ENCODE measurements at regions not wholly inside any gene's neighbourhood (a gene's known extent, or its start where the extent isn't known, plus 50 kb on each side); places are given as distances from the start of the nearest gene placed in this dataset.

GRCh38 chr2:192298664-192299063 lies 103.9 kb upstream of the TMEFF2 start:
- Histone ChIP-seq H3K36me3 (ENCODE audit: insufficient read depth, low read length) (no peaks in the 10 kb centered on the region), H3K4me2 (ENCODE audit: low read depth, low read length, poor library complexity, severe bottlenecking) (no peak overlapping the region), H3K27me3 (ENCODE audit: insufficient read depth, low read length, poor library complexity, severe bottlenecking) (no peaks in the 10 kb centered on the region), H3K79me2 (ENCODE audit: insufficient read depth, low read length) (no peaks in the 10 kb centered on the region), H2AFZ (ENCODE audit: low read length) (no peak overlapping the region), H4K20me1 (ENCODE audit: insufficient read depth, low read length, poor library complexity, severe bottlenecking) (no peaks in the 10 kb centered on the region), H3K4me3 (ENCODE audit: low read length, poor library complexity, severe bottlenecking) (no peak overlapping the region), H3K9ac (ENCODE audit: low read depth, low read length, poor library complexity, severe bottlenecking) (no peak overlapping the region), H3K9me3 (ENCODE audit: insufficient read depth, low read depth, low read length) (no peaks in the 10 kb centered on the region), H3F3A (ENCODE audit: low read depth) (no peaks in the 10 kb centered on the region), H3K4me1 (ENCODE audit: insufficient read depth, low read length, poor library complexity, severe bottlenecking) (no peaks in the 10 kb centered on the region), H3K9me2 (replicated peaks; ENCODE audit: low read depth, low read length) (no peaks in the 10 kb centered on the region)
- no peak for TF ChIP-seq EZH2phosphoT487 (IDR thresholded peaks at IDR 0.05; ENCODE audit: borderline replicate concordance)

DNA sequence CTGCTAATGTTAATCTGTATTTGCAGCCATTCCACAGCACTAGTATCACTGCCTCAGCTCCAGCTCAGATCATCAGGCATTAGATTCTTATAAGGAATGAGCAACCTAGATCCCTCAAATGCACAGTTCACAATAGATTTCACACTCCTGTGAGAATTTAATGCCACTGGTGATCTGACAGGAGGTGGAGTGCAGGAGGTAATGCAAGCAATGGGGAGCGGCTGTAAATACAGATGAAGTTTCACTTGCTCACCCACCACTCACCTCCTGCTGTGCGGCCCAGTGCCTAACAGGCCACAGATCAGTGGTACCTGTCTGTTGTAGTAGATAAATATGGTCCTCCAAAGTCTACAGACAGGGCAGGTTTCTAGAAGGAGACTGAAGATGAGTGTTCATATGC lies 97.7 kb upstream of the TMEFF2 start:
- H2AFZ ChIP-seq (ENCODE audit: low read length) = no peak overlapping the region
- no peaks in the 10 kb centered on the region for H3K27me3 ChIP-seq (ENCODE audit: insufficient read depth, low read length, poor library complexity, severe bottlenecking)
- no peaks in the 10 kb centered on the region for H3K36me3 ChIP-seq (ENCODE audit: insufficient read depth, low read length)
- no peaks in the 10 kb centered on the region for H3K9me2 ChIP-seq (replicated peaks; ENCODE audit: low read depth, low read length)
- H4K20me1 ChIP-seq (ENCODE audit: insufficient read depth, low read length, poor library complexity, severe bottlenecking) = no peaks in the 10 kb centered on the region
- no peaks in the 10 kb centered on the region for H3F3A ChIP-seq (ENCODE audit: low read depth)
- no peaks in the 10 kb centered on the region for H3K4me1 ChIP-seq (ENCODE audit: insufficient read depth, low read length, poor library complexity, severe bottlenecking)
- H3K79me2 ChIP-seq (ENCODE audit: insufficient read depth, low read length) = no peaks in the 10 kb centered on the region
- TF ChIP-seq, protein P1, sequence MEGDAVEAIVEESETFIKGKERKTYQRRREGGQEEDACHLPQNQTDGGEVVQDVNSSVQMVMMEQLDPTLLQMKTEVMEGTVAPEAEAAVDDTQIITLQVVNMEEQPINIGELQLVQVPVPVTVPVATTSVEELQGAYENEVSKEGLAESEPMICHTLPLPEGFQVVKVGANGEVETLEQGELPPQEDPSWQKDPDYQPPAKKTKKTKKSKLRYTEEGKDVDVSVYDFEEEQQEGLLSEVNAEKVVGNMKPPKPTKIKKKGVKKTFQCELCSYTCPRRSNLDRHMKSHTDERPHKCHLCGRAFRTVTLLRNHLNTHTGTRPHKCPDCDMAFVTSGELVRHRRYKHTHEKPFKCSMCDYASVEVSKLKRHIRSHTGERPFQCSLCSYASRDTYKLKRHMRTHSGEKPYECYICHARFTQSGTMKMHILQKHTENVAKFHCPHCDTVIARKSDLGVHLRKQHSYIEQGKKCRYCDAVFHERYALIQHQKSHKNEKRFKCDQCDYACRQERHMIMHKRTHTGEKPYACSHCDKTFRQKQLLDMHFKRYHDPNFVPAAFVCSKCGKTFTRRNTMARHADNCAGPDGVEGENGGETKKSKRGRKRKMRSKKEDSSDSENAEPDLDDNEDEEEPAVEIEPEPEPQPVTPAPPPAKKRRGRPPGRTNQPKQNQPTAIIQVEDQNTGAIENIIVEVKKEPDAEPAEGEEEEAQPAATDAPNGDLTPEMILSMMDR (conservative IDR thresholded peaks at IDR 0.05; ENCODE audit: low read length) = no peak
- no peak for TF ChIP-seq EZH2phosphoT487 (IDR thresholded peaks at IDR 0.05; ENCODE audit: borderline replicate concordance)
- H3K4me3 ChIP-seq (ENCODE audit: low read length, poor library complexity, severe bottlenecking) = no peak overlapping the region
- H3K9ac ChIP-seq (ENCODE audit: low read depth, low read length, poor library complexity, severe bottlenecking) = no peak overlapping the region
- no peaks in the 10 kb centered on the region for H3K9me3 ChIP-seq (ENCODE audit: insufficient read depth, low read depth, low read length)
- H3K4me2 ChIP-seq (ENCODE audit: low read depth, low read length, poor library complexity, severe bottlenecking) = no peak overlapping the region

DNA sequence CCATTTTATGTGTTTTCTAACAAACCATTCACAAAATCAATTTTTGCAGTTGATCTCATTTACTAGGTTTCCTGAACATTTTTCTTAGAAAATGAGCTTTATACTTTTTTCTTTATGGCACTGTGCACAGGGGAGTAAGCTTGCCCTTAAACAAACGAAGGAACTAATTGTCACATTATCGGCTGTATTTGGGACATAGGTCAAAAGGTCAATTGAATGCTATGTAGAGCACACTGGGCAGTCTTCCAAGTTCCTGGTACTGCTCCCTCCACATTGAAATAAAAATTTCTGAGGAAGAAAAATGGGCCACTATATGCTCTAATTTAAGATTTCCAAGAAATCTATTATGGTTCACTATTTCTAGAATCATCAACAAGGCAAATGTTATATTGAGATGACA lies 93.6 kb upstream of the TMEFF2 start:
- no peak overlapping the region for H3K9ac ChIP-seq (ENCODE audit: low read depth, low read length, poor library complexity, severe bottlenecking)
- H3K4me3 ChIP-seq (ENCODE audit: low read length, poor library complexity, severe bottlenecking) = no peak overlapping the region
- no peak for TF ChIP-seq EZH2phosphoT487 (IDR thresholded peaks at IDR 0.05; ENCODE audit: borderline replicate concordance)
- TF ChIP-seq, protein P1 (conservative IDR thresholded peaks at IDR 0.05; ENCODE audit: low read length) = no peak
- no peaks in the 10 kb centered on the region for H3K36me3 ChIP-seq (ENCODE audit: insufficient read depth, low read length)
- H3K9me3 ChIP-seq (ENCODE audit: insufficient read depth, low read depth, low read length) = no peaks in the 10 kb centered on the region
- no peak overlapping the region for H3K4me2 ChIP-seq (ENCODE audit: low read depth, low read length, poor library complexity, severe bottlenecking)
- no peaks in the 10 kb centered on the region for H3F3A ChIP-seq (ENCODE audit: low read depth)
- H3K79me2 ChIP-seq (ENCODE audit: insufficient read depth, low read length) = no peaks in the 10 kb centered on the region
- H3K27me3 ChIP-seq (ENCODE audit: insufficient read depth, low read length, poor library complexity, severe bottlenecking) = no peaks in the 10 kb centered on the region
- no peaks in the 10 kb centered on the region for H4K20me1 ChIP-seq (ENCODE audit: insufficient read depth, low read length, poor library complexity, severe bottlenecking)
- no peak overlapping the region for H2AFZ ChIP-seq (ENCODE audit: low read length)
- H3K9me2 ChIP-seq (replicated peaks; ENCODE audit: low read depth, low read length) = no peaks in the 10 kb centered on the region
- no peaks in the 10 kb centered on the region for H3K4me1 ChIP-seq (ENCODE audit: insufficient read depth, low read length, poor library complexity, severe bottlenecking)

- H3K9ac ChIP-seq (ENCODE audit: low read depth, low read length, poor library complexity, severe bottlenecking) = no peak overlapping the region
- H3K9me3 ChIP-seq (ENCODE audit: insufficient read depth, low read depth, low read length) = no peaks in the 10 kb centered on the region
- H3F3A ChIP-seq (ENCODE audit: low read depth) = no peaks in the 10 kb centered on the region
- no peaks in the 10 kb centered on the region for H3K4me1 ChIP-seq (ENCODE audit: insufficient read depth, low read length, poor library complexity, severe bottlenecking)
- H3K36me3 ChIP-seq (ENCODE audit: insufficient read depth, low read length) = no peaks in the 10 kb centered on the region
- no peak overlapping the region for H2AFZ ChIP-seq (ENCODE audit: low read length)
- no peaks in the 10 kb centered on the region for H3K9me2 ChIP-seq (replicated peaks; ENCODE audit: low read depth, low read length)
- no peaks in the 10 kb centered on the region for H3K79me2 ChIP-seq (ENCODE audit: insufficient read depth, low read length)
- H4K20me1 ChIP-seq (ENCODE audit: insufficient read depth, low read length, poor library complexity, severe bottlenecking) = no peaks in the 10 kb centered on the region
- H3K27me3 ChIP-seq (ENCODE audit: insufficient read depth, low read length, poor library complexity, severe bottlenecking) = no peaks in the 10 kb centered on the region
- TF ChIP-seq, protein P1 (conservative IDR thresholded peaks at IDR 0.05; ENCODE audit: low read length) = peak; percentile 62
- TF ChIP-seq EZH2phosphoT487 (IDR thresholded peaks at IDR 0.05; ENCODE audit: borderline replicate concordance) = no peak
- no peak overlapping the region for H3K4me3 ChIP-seq (ENCODE audit: low read length, poor library complexity, severe bottlenecking)
- no peak overlapping the region for H3K4me2 ChIP-seq (ENCODE audit: low read depth, low read length, poor library complexity, severe bottlenecking)
These were observed 91.5 kb upstream of the TMEFF2 start for GRCh38 chr2:192286093-192286701.
